ENCODE measurements at regions not wholly inside any gene's neighbourhood (a gene's known extent, or its start where the extent isn't known, plus 50 kb on each side); places are given as distances from the start of the nearest gene placed in this dataset.

- POLR2A ChIA-PET: no interaction called here
- 71% methylated on average over 6 of the region's 6 CpGs for WGBS (ENCODE audit: low lambda C conversion rate)
- no peak overlapping the region for H3K4me2 ChIP-seq
Measured at GRCh38 chr12:115190010-115190770, 506.2 kb upstream of the TBX3 start.

More at GRCh38 chr12:115190010-115190770, 506.2 kb upstream of the TBX3 start:
- DNase-seq: no peak
- CTCF ChIA-PET: interaction anchor here (1.2 to 1.3 kb wide), 2 partner anchors 23 to 521 kb away, joined by 3 to 4 read pairs; no protein-coding TSS in a partner anchor
- Histone ChIP-seq H3K79me2 (ENCODE audit: insufficient read depth) (no peaks in the 10 kb centered on the region), H3K36me3 (replicated peaks in 1 of 2; ENCODE audit: control insufficient read depth in 1 of 2, insufficient read depth in 2 of 2, low read length in 1 of 2) (no peaks in the 10 kb centered on the region), H3F3A (replicated peaks; ENCODE audit: insufficient read depth) (no peaks in the 10 kb centered on the region), H3K4me3 (ENCODE audit: low read depth in 2 of 2, low read length in 1 of 2) (no peak overlapping the region), H3K9ac (no peak overlapping the region), H3K9me2 (no peaks in the 10 kb centered on the region), H3K27me3 (ENCODE audit: insufficient read depth) (no peaks in the 10 kb centered on the region), H3K9me3 (no peaks in the 10 kb centered on the region), H3K4me1 (ENCODE audit: control insufficient read depth in 1 of 2, insufficient read depth in 2 of 2, low read depth in 1 of 2, low read length in 1 of 2) (peaks cover 0 to 3% of the 10 kb centered on the region in 2 experiments; a peak in 2 of 4 replicates), H4K20me1 (ENCODE audit: insufficient read depth) (no peaks in the 10 kb centered on the region), H2AFZ (ENCODE audit: low read depth) (no peak overlapping the region), H3K27ac (ENCODE audit: low read depth in 2 of 2, low read length in 1 of 2) (no peak overlapping the region)
- no peak for TF ChIP-seq FOXM1 (IDR thresholded peaks at IDR 0.05; ENCODE audit: low read depth)
- no peak for TF ChIP-seq USF2 (IDR thresholded peaks at IDR 0.05; ENCODE audit: borderline replicate concordance, low read depth, low read length)
- TF ChIP-seq PBX3 (IDR thresholded peaks at IDR 0.05): no peak
- no peak for TF ChIP-seq IRF3 (IDR thresholded peaks at IDR 0.05; ENCODE audit: low read depth, low read length)
- TF ChIP-seq ZBTB33 (IDR thresholded peaks at IDR 0.05; ENCODE audit: borderline replicate concordance, low read depth): no peak
- no peak for TF ChIP-seq MEF2A (IDR thresholded peaks at IDR 0.05; ENCODE audit: borderline replicate concordance, low read depth)
- no peak for TF ChIP-seq RCOR1 (IDR thresholded peaks at IDR 0.05; ENCODE audit: low read length)
- TF ChIP-seq CTCF (IDR thresholded peaks at IDR 0.05): no peak
- no peak for TF ChIP-seq ELF1 (IDR thresholded peaks at IDR 0.05)
- TF ChIP-seq EP300 (IDR thresholded peaks at IDR 0.05; ENCODE audit: borderline replicate concordance in 1 of 2, low read depth in 1 of 2, low read length in 1 of 2): no peak
- TF ChIP-seq MXI1 (IDR thresholded peaks at IDR 0.05; ENCODE audit: low read depth, low read length): no peak
- TF ChIP-seq POLR2AphosphoS5 (IDR thresholded peaks at IDR 0.05; ENCODE audit: low read depth, low read length): no peak
- TF ChIP-seq TEAD4 (IDR thresholded peaks at IDR 0.05; ENCODE audit: borderline replicate concordance, insufficient read depth): no peak
- no peak for TF ChIP-seq YY1 (IDR thresholded peaks at IDR 0.05; ENCODE audit: low read depth)
- no peak for TF ChIP-seq USF1 (IDR thresholded peaks at IDR 0.05; ENCODE audit: borderline replicate concordance, low read depth)
- no peak for TF ChIP-seq REST (IDR thresholded peaks at IDR 0.05; ENCODE audit: low read depth, low read length)

Data from SK-N-SH (cell line).